ENCODE measurements at regions not wholly inside any gene's neighbourhood (a gene's known extent, or its start where the extent isn't known, plus 50 kb on each side); places are given as distances from the start of the nearest gene placed in this dataset.

- TF ChIP-seq POLR2A (IDR thresholded peaks at IDR 0.05; ENCODE audit: low read length) (no peak), GATA1 (IDR thresholded peaks at IDR 0.05; ENCODE audit: low read depth, low read length) (no peak)
Observed at GRCh38 chr2:120919771-120920453, 184.2 kb downstream of the GLI2 start.

All from erythroblast (primary cell).